ENCODE measurements at regions not wholly inside any gene's neighbourhood (a gene's known extent, or its start where the extent isn't known, plus 50 kb on each side); places are given as distances from the start of the nearest gene placed in this dataset.

DNA sequence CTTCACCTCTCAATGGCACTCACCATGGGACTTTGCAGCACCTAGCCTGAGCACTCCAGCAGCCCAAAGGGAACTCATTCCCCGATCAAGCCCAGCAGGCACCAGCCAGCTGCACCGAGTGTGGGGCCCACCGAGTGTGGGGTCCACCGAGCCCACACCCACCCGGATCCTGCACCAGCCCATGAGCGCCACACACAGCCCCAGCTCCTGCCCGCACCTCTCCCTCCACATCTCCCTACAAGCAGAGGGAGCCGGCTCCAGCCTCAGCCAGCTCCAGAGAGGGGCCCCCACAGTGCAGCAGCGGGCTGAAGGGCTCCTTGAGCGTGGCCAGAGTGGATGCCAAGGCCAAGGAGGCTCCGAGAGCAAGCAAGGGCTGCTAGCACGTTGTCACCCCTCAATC is 1182.4 kb downstream of the HACE1 start:
- BruUV-seq (replicated peaks), result no TSS peak
- ATAC-seq (no peak), DNase-seq (no peak)
- CTCF ChIA-PET, result no interaction called here
- Histone ChIP-seq H3K9me3 (ENCODE audit: low read length) (no peaks in the 10 kb centered on the region), H3K4me3 (ENCODE audit: low read length) (no peak overlapping the region), H3K9ac (ENCODE audit: low read length) (no peak overlapping the region), H3F3A (ENCODE audit: low read length, unreplicated experiment) (no peaks in the 10 kb centered on the region), H3K36me3 (ENCODE audit: low read depth, low read length) (no peaks in the 10 kb centered on the region), H3K79me2 (ENCODE audit: low read length) (no peaks in the 10 kb centered on the region), H3K27me3 (ENCODE audit: low read length) (no peaks in the 10 kb centered on the region), H4K20me1 (ENCODE audit: low read length) (no peaks in the 10 kb centered on the region), H3K9me2 (replicated peaks; ENCODE audit: low read length) (no peaks in the 10 kb centered on the region), H2AFZ (ENCODE audit: low read length) (no peak overlapping the region), H3K4me2 (ENCODE audit: low read length) (no peak overlapping the region), H3K4me1 (ENCODE audit: insufficient read depth, low read length) (no peaks in the 10 kb centered on the region), H3K27ac (ENCODE audit: low read length) (no peak overlapping the region)
- intact Hi-C loops (cut with micrococcal nuclease), result loop anchor here (10.0 kb wide), 1 partner anchor 118 kb away; no protein-coding TSS in a partner anchor
- TF ChIP-seq EZH2phosphoT487 (IDR thresholded peaks at IDR 0.05; ENCODE audit: borderline replicate concordance, low read length) (no peak), EZH2 (IDR thresholded peaks at IDR 0.05; ENCODE audit: low read length, unreplicated experiment) (no peak)
- TF ChIP-seq, protein P1, sequence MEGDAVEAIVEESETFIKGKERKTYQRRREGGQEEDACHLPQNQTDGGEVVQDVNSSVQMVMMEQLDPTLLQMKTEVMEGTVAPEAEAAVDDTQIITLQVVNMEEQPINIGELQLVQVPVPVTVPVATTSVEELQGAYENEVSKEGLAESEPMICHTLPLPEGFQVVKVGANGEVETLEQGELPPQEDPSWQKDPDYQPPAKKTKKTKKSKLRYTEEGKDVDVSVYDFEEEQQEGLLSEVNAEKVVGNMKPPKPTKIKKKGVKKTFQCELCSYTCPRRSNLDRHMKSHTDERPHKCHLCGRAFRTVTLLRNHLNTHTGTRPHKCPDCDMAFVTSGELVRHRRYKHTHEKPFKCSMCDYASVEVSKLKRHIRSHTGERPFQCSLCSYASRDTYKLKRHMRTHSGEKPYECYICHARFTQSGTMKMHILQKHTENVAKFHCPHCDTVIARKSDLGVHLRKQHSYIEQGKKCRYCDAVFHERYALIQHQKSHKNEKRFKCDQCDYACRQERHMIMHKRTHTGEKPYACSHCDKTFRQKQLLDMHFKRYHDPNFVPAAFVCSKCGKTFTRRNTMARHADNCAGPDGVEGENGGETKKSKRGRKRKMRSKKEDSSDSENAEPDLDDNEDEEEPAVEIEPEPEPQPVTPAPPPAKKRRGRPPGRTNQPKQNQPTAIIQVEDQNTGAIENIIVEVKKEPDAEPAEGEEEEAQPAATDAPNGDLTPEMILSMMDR (conservative IDR thresholded peaks at IDR 0.05; ENCODE audit: low read depth, low read length), result no peak
- POLR2A ChIA-PET (ENCODE audit: unreplicated experiment), result no interaction called here

DNA sequence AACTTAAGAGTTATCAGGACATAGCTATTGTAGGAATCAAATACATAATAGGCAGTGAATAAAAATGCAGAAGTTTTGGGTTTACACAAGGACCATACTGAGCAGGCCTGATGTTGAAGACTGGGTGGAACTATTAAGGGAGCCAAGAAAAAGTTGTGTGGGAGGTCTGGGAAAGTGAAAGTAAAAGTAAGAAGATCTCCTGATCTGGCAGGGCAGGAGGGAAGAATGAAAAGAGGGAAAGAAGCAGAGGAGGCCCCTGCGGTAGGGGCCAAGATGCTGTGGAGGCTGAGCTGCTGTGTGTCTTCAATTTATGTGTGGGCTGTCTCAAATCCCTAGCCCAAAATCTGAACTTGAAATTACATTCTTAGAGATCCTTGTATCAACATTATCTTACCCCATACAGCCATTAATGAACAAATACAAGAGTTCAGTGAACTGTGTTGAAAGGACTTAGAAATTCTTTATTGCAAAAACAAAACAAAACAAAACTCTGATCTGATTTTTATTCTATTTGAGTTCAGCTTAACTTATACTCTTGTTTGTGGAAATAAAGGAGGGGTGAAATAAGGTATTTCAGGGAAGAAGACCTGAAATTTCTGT is 1183.8 kb downstream of the HACE1 start:
- H3K9me2 ChIP-seq (replicated peaks; ENCODE audit: low read length), result no peaks in the 10 kb centered on the region
- no peak for ATAC-seq
- intact Hi-C loops (cut with micrococcal nuclease), result loop anchor here (10.0 kb wide), 1 partner anchor 119 kb away; no protein-coding TSS in a partner anchor
- BruUV-seq (replicated peaks), result no TSS peak
- no peak overlapping the region for H3K27ac ChIP-seq (ENCODE audit: low read length)
- peak overlapping the region; percentile 59; the same call in 1 of the 2 replicates for H2AFZ ChIP-seq (ENCODE audit: low read length)
- POLR2A ChIA-PET (ENCODE audit: unreplicated experiment), result no interaction called here
- H4K20me1 ChIP-seq (ENCODE audit: low read length), result no peaks in the 10 kb centered on the region
- no peak for DNase-seq
- no peaks in the 10 kb centered on the region for H3K27me3 ChIP-seq (ENCODE audit: low read length)
- H3K4me3 ChIP-seq (ENCODE audit: low read length), result no peak overlapping the region
- no peaks in the 10 kb centered on the region for H3F3A ChIP-seq (ENCODE audit: low read length, unreplicated experiment)
- H3K79me2 ChIP-seq (ENCODE audit: low read length), result no peaks in the 10 kb centered on the region
- TF ChIP-seq, protein P1 (conservative IDR thresholded peaks at IDR 0.05; ENCODE audit: low read depth, low read length), result no peak
- TF ChIP-seq EZH2phosphoT487 (IDR thresholded peaks at IDR 0.05; ENCODE audit: borderline replicate concordance, low read length), result no peak
- TF ChIP-seq EZH2 (IDR thresholded peaks at IDR 0.05; ENCODE audit: low read length, unreplicated experiment), result no peak
- CTCF ChIA-PET, result no interaction called here
- H3K9me3 ChIP-seq (ENCODE audit: low read length), result no peaks in the 10 kb centered on the region
- no peaks in the 10 kb centered on the region for H3K4me1 ChIP-seq (ENCODE audit: insufficient read depth, low read length)
- no peaks in the 10 kb centered on the region for H3K36me3 ChIP-seq (ENCODE audit: low read depth, low read length)
- H3K4me2 ChIP-seq (ENCODE audit: low read length), result 0 out of 2 replicates have a peak overlapping the region, but pooled peaks have one; percentile 3
- H3K9ac ChIP-seq (ENCODE audit: low read length), result no peak overlapping the region

DNA sequence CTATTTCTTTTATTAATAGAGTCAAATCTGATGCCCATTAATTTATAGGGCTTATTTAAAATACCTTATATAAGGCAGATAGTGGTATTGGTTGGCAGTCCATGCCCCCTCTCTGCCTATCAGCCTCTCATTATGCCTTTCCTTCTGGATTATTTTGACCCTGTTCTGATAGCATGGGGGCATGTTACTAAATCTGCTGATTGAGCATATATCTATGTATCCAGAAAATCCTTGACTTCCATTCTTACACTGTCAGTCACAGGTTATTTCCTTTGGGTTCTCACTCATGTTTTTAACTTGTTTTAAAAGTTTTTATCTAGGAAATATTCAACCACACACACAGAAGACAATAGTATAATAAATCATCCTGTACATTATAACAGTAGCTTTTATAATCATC is 1184.9 kb downstream of the HACE1 start:
- Histone ChIP-seq H2AFZ (ENCODE audit: low read length) (no peak overlapping the region), H3K36me3 (ENCODE audit: low read depth, low read length) (no peaks in the 10 kb centered on the region), H3K27me3 (ENCODE audit: low read length) (no peaks in the 10 kb centered on the region), H3K27ac (ENCODE audit: low read length) (no peak overlapping the region), H3K4me2 (ENCODE audit: low read length) (no peak overlapping the region), H3K9me3 (ENCODE audit: low read length) (no peaks in the 10 kb centered on the region), H3K4me1 (ENCODE audit: insufficient read depth, low read length) (no peaks in the 10 kb centered on the region), H3K9me2 (replicated peaks; ENCODE audit: low read length) (no peaks in the 10 kb centered on the region), H3K79me2 (ENCODE audit: low read length) (no peaks in the 10 kb centered on the region), H3F3A (ENCODE audit: low read length, unreplicated experiment) (no peaks in the 10 kb centered on the region), H4K20me1 (ENCODE audit: low read length) (no peaks in the 10 kb centered on the region), H3K4me3 (ENCODE audit: low read length) (no peak overlapping the region), H3K9ac (ENCODE audit: low read length) (no peak overlapping the region)
- ATAC-seq (no peak), DNase-seq (no peak)
- ChIA-PET POLR2A (ENCODE audit: unreplicated experiment) (interaction anchor here (0.6 kb wide), 1 partner anchor 588 kb away, joined by 3 read pairs; no protein-coding TSS in a partner anchor), CTCF (no interaction called here)
- BruUV-seq (replicated peaks), result no TSS peak
- TF ChIP-seq EZH2phosphoT487 (IDR thresholded peaks at IDR 0.05; ENCODE audit: borderline replicate concordance, low read length) (no peak), EZH2 (IDR thresholded peaks at IDR 0.05; ENCODE audit: low read length, unreplicated experiment) (no peak)
- TF ChIP-seq, protein P1 (conservative IDR thresholded peaks at IDR 0.05; ENCODE audit: low read depth, low read length), result no peak
- intact Hi-C loops (cut with micrococcal nuclease), result loop anchor here (10.0 kb wide), 1 partner anchor 120 kb away; no protein-coding TSS in a partner anchor

Data from PC-3 (cell line).